GM18868 (cell line): ENCODE measurements at regions not wholly inside any gene's neighbourhood (a gene's known extent, or its start where the extent isn't known, plus 50 kb on each side); places are given as distances from the start of the nearest gene placed in this dataset.

Experiments
- ATAC-seq: cut with Tn5 transposase; IDR thresholded peaks from one replicate; pipeline ENCODE4 v1.9.1; 2021; ENCODE audit warnings: mild to moderate bottlenecking, moderate library complexity; ENCODE audit not compliant: unreplicated experiment

DNA sequence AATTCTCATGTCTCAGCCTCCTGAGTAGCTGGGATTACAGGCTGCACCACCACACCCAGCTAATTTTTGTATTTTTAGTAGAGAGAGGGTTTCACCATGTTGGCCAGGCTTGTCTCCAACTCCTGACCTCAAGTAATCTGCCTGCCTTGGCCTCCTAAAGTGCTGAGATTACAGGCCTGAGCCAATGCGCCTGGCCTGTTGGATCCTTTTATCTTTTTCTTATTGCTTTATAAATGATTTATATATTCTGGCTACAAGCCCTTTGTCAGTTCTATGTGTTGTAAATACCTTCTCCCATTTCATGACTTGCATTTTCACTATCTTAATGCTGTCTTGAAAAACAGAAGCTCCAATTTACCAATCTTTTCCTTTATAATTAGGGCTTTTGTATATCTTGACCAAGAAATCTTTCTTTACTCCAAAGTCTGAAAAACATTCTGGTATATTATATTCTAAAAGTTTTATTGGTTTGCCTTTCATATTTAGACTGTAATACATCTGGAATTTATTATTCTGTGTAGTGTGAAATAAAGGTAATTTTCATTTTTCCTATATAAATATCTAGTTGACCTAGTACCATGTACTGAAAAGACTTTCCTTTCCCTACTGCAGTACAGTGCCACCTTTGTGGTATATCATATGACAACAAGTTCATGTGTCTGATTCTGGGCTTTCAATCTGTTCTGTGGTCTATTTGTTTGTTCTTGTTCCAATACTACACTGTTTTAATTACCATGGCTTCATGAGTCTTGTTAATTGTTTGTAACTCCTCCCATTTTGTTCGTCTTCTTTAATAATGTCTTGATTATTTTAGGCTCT is 52.9 kb upstream of the RNU6-1 start:
- ATAC-seq = no peak

DNA sequence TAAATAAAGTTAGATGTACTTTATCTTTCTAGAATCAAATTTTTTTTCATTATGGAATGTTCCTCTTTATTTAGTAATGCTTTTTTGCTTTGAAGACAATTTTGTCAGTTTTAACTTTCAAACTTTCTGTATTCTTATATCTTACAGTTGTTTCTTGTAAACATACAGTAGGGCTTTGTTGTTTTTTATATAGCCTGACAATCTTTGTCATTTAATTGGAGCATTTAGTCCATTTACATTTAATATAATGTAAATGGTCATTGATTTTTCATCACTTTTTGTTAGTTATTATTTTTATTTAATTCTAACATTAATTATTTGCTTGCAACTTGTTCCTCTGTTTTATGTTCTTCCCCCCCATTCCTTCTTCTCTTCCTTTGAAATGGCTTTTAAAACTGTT is 55.4 kb upstream of the RNU6-1 start:
- no peak for ATAC-seq

DNA sequence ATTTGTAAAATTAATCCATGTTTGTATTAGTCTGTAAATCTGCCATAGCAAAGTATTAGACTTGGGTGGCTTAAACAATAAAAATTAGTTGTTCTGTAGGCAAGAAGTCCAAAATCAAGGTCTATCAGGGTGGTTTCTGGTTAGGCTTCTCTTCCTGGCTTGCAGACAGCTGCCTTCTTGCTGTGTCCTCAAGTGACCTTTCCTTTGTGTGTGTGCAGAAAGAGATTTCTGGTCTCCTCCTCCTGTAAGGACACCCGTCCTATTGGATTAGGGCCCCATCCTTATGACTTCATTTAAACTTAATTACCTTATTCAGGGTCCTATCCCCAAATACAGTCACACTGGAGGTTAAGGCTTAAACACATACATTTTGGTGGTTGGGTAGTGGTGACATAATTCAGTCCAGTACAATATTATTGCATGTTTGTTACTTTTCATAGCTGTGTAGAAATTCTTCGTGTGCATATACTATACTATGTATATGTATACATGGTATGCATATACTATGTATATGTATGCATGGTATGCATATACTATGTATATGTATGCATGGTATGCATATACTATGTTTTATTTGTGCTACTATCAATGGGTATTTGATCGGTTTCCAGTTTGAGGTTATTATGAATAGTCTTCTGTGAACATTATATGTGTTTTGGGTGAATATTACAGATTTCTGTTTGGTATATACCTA is 57.9 kb upstream of the RNU6-1 start:
- no peak for ATAC-seq

DNA sequence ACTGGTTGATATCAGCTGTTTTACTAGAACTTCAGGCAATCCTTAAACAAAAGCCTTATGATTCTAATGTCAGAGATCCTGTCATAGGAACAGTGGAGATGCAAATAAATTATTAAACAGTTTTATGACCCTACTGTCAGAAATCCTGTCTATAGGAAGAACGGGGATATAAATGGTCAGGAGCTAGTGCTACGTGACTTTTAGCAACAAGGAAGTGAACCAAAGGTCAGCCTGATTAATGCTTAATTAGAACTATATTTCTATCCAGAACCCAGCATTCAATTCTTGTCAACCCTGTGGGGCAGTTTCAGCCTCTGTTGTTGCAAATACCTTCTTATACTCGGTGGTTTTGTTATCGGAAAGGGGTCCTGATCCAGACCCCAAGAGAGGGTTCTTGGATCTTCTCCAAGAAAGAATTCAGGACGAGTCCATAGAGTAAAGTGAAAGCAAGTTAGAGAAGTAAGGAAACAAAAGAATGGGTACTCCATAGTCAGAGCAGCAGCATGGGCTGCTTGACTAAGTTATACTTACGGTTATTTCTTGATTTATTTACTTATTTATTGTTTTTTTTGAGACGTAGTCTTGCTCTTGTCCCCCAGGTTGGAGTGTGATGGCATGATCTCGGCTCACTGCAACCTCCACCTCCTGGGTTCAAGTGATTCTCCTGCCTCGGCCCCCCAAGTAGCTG is 59.9 kb upstream of the RNU6-1 start:
- no peak for ATAC-seq

DNA sequence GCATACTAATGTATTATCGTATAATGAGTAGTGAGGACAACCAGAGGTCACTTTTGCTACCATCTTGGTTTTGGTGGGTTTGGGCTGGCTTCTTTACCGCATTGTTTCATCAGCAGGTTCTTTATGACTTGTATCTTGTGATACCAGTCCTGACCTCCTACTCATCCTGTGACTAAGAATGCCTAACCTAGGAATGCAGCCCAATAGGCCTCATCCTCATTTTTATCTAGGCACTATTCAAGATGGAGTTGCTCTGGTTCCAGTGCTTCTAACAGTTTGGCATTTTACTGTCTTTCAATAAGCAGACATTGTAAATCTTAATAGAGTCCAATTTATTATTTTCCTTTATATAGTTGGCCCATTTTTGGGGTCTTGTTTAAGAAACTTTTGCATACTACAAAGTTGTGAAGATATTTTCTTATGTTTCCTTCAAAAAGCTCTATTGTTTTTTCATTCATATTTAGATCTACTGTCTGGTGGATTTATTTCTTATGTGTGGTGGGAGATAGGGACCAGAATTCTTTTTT is 60.8 kb upstream of the RNU6-1 start:
- ATAC-seq = no peak

DNA sequence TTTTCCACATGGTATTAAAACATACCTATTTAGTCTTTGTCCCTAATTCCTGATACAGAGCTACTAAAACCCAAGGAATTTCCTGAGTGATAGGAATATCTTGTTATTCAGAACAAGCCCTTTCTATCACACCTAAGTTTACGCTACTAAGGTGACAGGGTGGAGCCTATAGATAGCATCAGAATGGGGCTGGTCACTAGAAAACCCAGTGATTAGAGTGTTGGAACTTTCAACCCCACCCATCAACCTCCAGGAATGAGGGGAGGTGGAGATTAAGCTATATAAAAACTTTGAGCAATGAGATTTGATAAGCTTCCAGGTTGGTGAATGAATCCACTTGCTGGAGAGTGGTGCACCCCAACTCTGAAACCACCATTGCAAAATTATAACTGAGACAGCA is 62.1 kb upstream of the RNU6-1 start:
- no peak for ATAC-seq

DNA sequence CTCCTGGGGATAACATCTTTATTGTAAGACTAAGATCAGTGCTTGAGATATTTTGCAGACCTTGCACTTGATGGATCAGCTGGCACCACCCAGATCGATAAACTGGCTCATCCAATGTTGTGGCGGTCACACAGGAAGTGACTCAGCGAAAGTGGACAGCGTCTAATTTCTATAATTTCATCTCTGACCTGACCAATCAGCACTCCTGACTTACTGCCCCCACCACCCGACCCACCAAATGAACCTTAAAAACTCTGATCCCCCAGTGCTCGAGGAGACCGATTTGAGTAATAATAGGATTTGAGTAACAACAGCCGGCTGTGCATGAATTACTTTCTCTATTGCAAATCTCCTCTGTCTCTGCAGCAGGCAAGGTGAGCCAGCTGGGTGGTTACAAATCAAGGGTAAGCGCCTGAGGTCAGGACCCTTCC is 62.7 kb upstream of the RNU6-1 start:
- ATAC-seq = peak; percentile 51

DNA sequence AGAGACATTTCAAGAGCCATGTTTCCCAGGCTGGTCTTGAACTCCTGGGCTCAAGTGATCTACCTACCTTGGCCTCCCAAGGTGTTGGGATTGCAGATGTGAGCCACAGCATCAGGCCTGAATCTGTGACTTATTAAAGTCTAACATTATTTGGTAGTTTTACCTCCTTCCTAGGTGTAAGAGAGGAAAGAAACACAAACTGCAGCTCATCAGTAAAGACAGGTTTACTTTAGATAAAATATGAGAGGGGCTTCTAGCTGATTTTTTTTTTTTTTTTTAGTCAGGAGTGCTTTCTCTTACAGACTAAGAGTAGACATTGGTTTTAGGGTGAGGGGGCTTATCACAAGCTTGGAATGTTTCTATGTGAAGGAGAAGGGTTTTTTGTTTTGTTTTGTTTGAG is 63.9 kb upstream of the RNU6-1 start:
- no peak for ATAC-seq

DNA sequence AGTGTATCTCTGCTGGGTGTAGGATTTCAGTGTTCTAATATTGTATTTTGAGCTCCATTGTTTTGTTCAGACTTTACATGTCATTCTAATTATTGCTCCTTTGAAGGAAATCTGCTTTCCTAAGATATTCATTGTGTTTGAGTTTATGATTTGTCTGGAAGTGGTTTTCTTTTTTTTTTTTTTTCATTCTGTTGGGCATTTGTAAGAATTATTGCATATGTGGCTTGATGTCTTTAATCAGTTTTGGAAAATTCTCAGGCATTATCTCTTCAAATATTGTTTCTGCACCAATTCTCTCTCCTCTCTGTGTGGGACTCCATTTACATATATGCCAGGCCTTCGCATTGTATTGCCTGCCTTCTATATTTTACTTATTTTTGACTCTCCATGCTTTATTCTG is 65.8 kb upstream of the RNU6-1 start:
- no peak for ATAC-seq

DNA sequence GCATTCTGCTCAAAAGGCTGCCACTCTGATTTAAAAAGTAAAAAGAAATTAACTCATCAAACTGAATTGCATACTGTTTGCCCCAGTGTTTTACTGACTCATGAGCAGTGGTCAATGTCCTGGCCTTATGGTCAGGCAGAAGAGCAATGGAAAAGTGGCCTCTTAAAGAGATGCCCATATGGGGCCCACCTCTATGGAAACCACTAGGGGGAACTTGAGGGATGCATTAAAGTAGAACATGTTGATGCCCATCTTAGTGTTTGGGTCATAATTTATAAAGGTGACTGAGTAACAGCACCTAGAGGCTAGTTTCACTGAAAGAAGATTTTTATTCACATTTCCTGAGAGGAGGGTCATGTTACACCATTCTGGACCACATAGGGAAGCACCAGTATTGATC is 66.5 kb upstream of the RNU6-1 start:
- ATAC-seq = no peak

DNA sequence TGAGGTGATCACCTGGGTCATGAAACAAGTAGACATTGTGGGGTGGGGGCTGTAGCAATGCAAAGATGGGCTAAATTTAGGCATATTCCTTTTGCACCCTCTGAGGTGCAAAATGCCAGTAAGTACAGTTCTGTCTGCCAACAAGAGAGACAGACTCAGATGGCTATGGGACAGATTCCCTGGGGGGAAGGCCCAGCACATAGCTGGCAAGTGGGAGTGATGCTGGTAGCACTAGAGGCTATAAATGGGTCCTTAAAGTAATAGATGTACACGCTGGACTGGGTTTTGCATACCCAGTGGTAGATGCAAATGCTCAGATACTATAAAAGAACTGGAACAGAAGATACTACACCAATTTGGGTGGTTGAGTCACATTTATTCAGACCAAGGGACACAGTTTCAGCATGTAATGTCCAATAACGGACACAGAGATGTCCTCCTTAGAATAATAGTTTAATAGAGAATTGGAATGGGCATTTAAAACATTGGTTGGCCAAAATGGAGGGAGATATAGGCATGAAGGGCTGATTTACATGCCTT is 67.4 kb upstream of the RNU6-1 start:
- no peak for ATAC-seq

DNA sequence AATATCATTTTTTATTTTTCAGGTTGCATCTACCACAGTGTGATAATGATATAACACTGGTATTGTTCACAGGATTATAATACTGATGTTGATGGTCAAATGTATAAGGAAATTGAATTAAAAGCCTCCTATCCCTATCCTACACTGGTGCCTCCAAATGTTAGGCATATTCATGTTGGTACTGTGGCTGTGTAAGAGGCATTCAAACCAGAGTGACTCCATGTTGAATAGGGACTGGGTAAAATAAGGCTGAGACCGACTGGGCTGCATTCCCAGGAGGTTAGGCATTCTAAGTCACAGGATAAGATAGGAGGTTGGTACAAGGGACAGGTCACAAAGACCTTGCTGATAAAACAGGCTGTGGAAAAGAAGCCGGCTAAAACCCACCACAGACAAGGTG is 68.9 kb upstream of the RNU6-1 start:
- no peak for ATAC-seq

DNA sequence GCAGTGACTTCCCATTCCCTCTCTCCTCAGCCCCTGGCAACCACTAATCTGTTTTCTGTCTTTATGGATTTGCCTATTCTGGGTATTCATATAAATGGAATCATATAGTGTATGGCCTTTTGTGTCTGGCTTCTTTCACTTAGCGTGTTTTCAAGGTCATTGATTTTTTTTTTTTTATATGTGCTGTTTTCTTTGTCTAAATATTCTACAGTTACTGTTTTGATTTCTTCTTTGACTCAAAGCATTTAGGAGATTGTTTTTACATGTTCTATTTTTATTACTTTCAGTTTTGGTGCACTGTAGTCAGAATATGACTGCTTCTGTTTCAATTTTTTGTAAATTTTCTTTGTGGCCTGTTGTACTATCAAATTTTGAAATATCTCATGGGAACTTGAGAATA is 71.9 kb upstream of the RNU6-1 start:
- ATAC-seq = no peak

DNA sequence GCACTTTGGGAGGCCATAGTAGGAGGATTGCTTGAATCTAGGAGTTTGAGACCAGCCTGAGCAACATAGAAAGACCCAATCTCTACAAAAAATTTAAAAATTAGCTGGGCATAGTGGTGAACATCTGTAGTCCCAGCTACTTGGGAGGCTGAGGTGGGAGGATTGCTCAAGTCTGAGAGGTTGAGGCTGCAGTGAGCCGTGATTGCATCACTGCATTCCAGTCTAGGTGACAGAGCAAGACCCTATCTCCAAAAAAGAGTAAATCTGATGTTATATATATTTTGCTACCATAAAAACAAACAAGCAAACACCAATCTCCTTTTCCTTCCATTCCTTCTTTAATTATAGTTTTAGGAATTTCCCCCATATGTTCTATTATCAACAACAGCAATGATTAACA is 74.2 kb upstream of the RNU6-1 start:
- ATAC-seq = no peak

DNA sequence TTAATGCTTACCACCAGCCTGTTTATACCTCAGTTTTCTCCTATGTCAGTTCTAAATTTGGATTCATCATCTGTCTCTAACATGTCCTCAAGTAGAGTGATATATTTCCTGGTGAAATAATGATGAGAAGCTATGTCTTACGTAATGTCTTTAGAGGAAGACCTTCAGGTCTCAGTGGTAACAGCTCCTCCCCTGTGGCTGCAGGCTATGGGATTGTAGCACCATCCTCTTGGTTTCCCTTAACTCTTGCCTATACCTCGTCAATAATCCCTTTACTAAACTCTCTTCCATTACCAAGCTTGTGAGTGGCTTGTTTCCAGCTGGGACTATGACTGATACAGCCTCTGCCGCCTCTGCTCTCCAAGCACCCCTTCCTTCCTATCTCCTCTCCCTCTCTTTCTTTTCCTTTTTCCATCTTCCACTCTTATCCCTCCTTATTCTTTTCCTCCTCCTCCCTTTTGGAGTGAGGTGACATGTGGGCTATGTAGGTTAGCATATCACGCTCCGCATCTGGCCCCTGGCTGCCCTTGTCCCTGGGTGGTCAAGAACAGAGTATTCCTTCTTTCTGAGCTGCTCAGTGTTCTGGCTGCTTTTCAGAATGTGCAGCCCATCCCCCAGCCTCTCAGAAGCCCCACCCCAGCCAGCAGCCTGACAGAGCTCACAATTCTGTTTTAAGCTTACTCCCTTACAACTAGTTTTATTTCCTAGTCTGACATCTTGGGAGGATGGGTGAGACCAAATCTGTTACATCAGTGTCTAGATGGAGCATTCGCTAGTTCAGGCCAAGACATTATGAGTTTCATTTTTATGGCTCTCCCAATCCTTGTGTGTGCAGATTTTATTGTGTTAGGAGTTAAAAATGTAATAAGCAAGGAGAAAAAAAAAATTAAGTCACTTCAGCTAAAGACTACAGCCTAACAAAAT is 75.0 kb upstream of the RNU6-1 start:
- no peak for ATAC-seq

DNA sequence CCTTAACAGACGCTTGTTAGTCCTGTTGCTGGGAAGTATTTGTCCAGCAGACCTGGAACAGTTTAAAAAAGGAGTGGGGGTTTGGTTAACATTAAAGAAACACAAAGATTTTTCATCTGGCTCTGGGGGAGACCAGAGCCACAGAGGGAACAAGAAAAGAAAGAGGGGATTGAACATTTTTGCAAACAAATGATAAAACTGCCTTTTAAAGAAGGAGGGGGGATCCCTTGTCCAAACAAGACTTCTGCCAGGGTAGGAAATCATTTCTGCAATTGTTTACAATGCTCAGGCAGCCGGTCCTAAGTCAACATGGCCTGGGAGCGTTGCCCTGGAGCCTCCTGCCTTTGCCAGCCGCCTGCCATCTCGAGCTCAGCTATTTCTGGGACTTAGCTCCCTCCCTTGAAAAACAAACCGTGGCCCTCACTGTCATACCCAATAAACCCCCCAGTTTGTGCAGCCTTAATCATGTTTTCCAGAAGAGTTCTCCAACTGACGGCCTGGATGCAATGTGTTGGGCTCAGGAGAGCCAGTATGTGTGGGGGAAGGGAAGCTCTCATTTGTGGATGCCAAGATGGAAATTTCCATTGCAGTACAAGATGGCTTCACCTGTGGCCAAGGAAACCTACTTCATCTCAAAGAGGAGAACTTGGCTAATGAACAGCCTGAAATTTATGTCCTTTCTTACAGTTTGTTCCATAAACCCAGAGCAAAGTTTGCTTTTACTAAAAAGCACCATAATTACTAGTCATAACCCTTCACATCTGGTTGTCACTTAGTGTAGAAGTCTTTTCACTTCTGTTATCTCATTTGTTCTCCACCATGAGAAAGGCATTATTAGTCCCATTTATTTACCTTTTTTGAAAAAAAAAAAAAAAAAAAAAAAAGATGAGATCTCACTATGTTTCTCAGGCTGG is 75.9 kb upstream of the RNU6-1 start:
- no peak for ATAC-seq

DNA sequence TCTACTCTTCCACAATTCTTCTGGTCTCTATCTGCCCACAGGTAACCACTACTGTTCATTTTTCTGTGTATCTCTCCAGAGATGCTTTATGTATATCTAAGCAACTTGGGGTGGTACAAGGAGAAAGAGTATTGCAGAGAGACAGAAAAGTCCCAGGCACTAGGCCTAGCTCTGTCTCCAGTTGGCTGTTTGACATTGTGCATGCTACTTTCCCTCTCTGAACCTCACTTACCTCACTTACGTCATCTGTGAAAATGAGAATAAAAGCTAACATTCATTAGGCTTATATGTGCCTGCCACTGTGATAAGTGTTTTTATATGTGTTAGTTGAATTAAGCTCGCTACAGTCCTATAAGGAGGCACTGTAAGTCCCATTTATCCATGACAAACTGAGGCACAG is 76.7 kb upstream of the RNU6-1 start:
- ATAC-seq = no peak

DNA sequence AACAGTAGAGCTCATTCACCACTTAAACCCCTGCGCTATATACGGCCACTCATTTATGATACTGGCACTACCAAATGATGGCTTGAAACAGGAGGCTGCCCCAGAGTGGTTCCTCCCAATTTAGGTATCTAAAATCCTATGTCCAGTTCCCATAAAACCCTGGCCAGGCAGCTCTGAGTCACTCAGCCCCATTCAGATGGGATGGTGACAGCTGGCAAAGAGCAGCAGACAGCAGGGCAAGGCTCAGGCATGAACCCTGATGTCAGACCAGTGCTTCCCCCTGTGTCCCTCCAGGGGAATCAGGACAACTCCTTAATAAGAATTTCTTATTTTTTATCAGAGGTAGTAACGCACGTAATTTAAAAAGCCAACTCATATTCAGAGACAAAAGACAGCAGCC is 77.2 kb upstream of the RNU6-1 start:
- no peak for ATAC-seq

DNA sequence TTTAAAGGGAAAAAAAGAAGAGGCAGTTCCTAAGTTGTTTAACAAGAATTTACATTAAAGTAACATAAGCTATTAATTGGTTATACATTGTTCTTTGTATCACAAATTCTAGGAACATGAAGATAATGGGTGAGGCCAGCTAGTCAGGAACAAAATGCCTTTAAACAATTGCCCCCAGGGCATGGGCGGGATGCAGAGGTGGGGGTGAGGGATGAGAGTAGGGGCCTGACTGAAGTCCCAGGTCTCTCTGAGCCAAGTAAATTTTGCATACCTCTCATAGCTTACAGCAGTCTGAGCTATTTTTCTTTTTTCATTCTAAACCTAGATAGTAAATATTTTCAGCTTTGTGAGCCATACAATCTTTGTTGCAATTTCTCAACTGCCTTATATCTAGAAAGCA is 77.8 kb upstream of the RNU6-1 start:
- ATAC-seq = no peak
